ENCODE measurements at regions not wholly inside any gene's neighbourhood (a gene's known extent, or its start where the extent isn't known, plus 50 kb on each side); places are given as distances from the start of the nearest gene placed in this dataset.

DNA sequence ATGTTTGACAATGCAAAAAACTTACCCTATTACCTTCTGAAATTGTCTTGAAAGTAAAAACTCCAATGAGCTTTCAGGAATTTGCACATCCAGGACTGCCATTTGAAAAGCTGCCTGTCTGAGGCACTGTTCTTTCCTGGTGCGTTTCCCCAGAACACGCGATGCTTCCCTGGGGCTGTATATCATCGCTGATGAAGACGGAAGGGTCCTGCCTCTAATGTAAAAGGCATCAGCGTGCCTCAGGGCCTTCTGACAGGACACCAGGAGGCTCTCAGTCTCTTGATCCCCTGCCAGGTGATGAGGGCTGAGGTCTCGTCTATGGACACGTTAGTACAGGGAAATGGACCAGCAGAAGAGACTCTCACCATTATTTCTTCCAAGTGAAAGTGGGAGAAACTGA, 296.8 kb downstream of the EFNB2 start:
- TF ChIP-seq EP300 (IDR thresholded peaks at IDR 0.05) (no peak), POLR2A (IDR thresholded peaks at IDR 0.05; ENCODE audit: low read depth) (no peak)

Data from esophagus muscularis mucosa (tissue), 2 donors.